ENCODE measurements at regions not wholly inside any gene's neighbourhood (a gene's known extent, or its start where the extent isn't known, plus 50 kb on each side); places are given as distances from the start of the nearest gene placed in this dataset.

- DNase-seq = no peak
Observed at GRCh38 chr13:64938660-64939059, 2291.5 kb downstream of the PCDH9 start.

GRCh38 chr13:64937302-64937701 is 2292.8 kb downstream of the PCDH9 start:
- DNase-seq = no peak

- DNase-seq = no peak
Observed at GRCh38 chr13:64936879-64937278, 2293.3 kb downstream of the PCDH9 start.

GRCh38 chr13:64935441-64935840 is 2294.7 kb downstream of the PCDH9 start:
- no peak for DNase-seq

- DNase-seq = no peak
Observed at GRCh38 chr13:64934569-64935362, 2295.4 kb downstream of the PCDH9 start.

GRCh38 chr13:64930636-64931035 is 2299.5 kb downstream of the PCDH9 start:
- DNase-seq = no peak

- no peak for DNase-seq
Observed at GRCh38 chr13:64928696-64929499, 2301.2 kb downstream of the PCDH9 start.

- DNase-seq = no peak
Observed at GRCh38 chr13:64925727-64926126, 2304.4 kb downstream of the PCDH9 start.

- DNase-seq = no peak
Observed at GRCh38 chr13:64925284-64925683, 2304.9 kb downstream of the PCDH9 start.

- DNase-seq = no peak
Observed at GRCh38 chr13:64924401-64924800, 2305.7 kb downstream of the PCDH9 start.

- no peak for DNase-seq
Observed at GRCh38 chr13:64917566-64917965, 2312.6 kb downstream of the PCDH9 start.

GRCh38 chr13:64912141-64912540 is 2318.0 kb downstream of the PCDH9 start:
- DNase-seq = no peak

GRCh38 chr13:64910096-64910495 is 2320.0 kb downstream of the PCDH9 start:
- no peak for DNase-seq

GRCh38 chr13:64909184-64909583 is 2321.0 kb downstream of the PCDH9 start:
- DNase-seq = no peak

GRCh38 chr13:64900039-64900438 is 2330.1 kb downstream of the PCDH9 start:
- DNase-seq = no peak

GRCh38 chr13:64884976-64885375 is 2345.2 kb downstream of the PCDH9 start:
- DNase-seq = no peak

- no peak for DNase-seq
Observed at GRCh38 chr13:64877176-64877575, 2353.0 kb downstream of the PCDH9 start.

- DNase-seq = no peak
Observed at GRCh38 chr13:64871742-64872141, 2358.4 kb downstream of the PCDH9 start.

GRCh38 chr13:64869539-64869938 is 2360.6 kb downstream of the PCDH9 start:
- DNase-seq = no peak

GRCh38 chr13:64867856-64868255 is 2362.3 kb downstream of the PCDH9 start:
- DNase-seq = no peak

- DNase-seq = no peak
Observed at GRCh38 chr13:64866331-64866730, 2363.8 kb downstream of the PCDH9 start.

GRCh38 chr13:64855506-64855905 is 2374.6 kb downstream of the PCDH9 start:
- DNase-seq = no peak

GRCh38 chr13:64850017-64850416 is 2380.1 kb downstream of the PCDH9 start:
- no peak for DNase-seq

- no peak for DNase-seq
Observed at GRCh38 chr13:64849196-64849595, 2380.9 kb downstream of the PCDH9 start.

Measured in DMS53 (cell line).